ENCODE measurements at regions not wholly inside any gene's neighbourhood (a gene's known extent, or its start where the extent isn't known, plus 50 kb on each side); places are given as distances from the start of the nearest gene placed in this dataset.

DNA sequence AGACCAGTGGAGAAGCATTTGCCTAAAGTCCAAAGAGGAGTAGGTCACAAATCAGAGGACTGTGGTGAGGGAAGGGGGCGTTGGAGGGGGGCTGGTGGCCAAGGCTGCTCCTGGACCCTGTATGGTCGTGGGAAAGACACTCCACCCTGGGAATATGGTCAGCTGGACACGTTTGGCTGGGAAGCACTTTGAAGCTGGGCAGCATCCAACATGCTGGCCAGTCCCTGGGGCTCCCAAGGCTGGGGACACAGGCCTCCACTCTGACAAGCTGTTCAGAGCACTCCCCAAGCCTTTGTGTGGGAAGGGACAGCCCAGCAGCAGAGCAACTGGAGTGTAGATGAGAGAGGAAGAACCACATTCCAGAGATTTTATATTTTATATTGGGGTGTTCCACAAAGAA, 203.2 kb downstream of the ANKRD60 start:
- Histone ChIP-seq H3K79me2 (replicated peaks; ENCODE audit: insufficient read depth) (no peaks in the 10 kb centered on the region), H3K27me3 (ENCODE audit: insufficient read depth) (no peaks in the 10 kb centered on the region), H3K27ac (ENCODE audit: low read depth) (no peak overlapping the region), H3K4me3 (no peak overlapping the region), H3K4me2 (no peak overlapping the region), H3K9me2 (ENCODE audit: insufficient read depth) (no peaks in the 10 kb centered on the region), H3K36me3 (ENCODE audit: insufficient read depth) (no peaks in the 10 kb centered on the region), H4K20me1 (replicated peaks; ENCODE audit: insufficient read depth) (0 out of 2 replicates have a peak, but pooled peaks cover 4% of the 10 kb centered on the region), H3F3A (replicated peaks; ENCODE audit: low read depth) (no peaks in the 10 kb centered on the region), H3K4me1 (ENCODE audit: insufficient read depth) (no peaks in the 10 kb centered on the region), H2AFZ (no peak overlapping the region)
- ATAC-seq (no peak), DNase-seq (ENCODE audit: low spot score) (no peak)
- no peaks in the 10 kb centered on the region for H3K36me3 Mint-ChIP-seq (ENCODE audit: low read depth)
- TF ChIP-seq JUNB (IDR thresholded peaks at IDR 0.05; ENCODE audit: unreplicated experiment): no peak
- TF ChIP-seq POLR2AphosphoS5 (IDR thresholded peaks at IDR 0.05; ENCODE audit: low read depth): no peak
- TF ChIP-seq NANOG (IDR thresholded peaks at IDR 0.05; ENCODE audit: borderline replicate concordance): no peak
- TF ChIP-seq CREB1 (CRISPR knock-in tag; IDR thresholded peaks at IDR 0.05; ENCODE audit: low read depth): no peak
- TF ChIP-seq, protein P1, sequence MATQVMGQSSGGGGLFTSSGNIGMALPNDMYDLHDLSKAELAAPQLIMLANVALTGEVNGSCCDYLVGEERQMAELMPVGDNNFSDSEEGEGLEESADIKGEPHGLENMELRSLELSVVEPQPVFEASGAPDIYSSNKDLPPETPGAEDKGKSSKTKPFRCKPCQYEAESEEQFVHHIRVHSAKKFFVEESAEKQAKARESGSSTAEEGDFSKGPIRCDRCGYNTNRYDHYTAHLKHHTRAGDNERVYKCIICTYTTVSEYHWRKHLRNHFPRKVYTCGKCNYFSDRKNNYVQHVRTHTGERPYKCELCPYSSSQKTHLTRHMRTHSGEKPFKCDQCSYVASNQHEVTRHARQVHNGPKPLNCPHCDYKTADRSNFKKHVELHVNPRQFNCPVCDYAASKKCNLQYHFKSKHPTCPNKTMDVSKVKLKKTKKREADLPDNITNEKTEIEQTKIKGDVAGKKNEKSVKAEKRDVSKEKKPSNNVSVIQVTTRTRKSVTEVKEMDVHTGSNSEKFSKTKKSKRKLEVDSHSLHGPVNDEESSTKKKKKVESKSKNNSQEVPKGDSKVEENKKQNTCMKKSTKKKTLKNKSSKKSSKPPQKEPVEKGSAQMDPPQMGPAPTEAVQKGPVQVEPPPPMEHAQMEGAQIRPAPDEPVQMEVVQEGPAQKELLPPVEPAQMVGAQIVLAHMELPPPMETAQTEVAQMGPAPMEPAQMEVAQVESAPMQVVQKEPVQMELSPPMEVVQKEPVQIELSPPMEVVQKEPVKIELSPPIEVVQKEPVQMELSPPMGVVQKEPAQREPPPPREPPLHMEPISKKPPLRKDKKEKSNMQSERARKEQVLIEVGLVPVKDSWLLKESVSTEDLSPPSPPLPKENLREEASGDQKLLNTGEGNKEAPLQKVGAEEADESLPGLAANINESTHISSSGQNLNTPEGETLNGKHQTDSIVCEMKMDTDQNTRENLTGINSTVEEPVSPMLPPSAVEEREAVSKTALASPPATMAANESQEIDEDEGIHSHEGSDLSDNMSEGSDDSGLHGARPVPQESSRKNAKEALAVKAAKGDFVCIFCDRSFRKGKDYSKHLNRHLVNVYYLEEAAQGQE (IDR thresholded peaks at IDR 0.05; ENCODE audit: unreplicated experiment): no peak
- TF ChIP-seq, protein P2, sequence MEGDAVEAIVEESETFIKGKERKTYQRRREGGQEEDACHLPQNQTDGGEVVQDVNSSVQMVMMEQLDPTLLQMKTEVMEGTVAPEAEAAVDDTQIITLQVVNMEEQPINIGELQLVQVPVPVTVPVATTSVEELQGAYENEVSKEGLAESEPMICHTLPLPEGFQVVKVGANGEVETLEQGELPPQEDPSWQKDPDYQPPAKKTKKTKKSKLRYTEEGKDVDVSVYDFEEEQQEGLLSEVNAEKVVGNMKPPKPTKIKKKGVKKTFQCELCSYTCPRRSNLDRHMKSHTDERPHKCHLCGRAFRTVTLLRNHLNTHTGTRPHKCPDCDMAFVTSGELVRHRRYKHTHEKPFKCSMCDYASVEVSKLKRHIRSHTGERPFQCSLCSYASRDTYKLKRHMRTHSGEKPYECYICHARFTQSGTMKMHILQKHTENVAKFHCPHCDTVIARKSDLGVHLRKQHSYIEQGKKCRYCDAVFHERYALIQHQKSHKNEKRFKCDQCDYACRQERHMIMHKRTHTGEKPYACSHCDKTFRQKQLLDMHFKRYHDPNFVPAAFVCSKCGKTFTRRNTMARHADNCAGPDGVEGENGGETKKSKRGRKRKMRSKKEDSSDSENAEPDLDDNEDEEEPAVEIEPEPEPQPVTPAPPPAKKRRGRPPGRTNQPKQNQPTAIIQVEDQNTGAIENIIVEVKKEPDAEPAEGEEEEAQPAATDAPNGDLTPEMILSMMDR (conservative IDR thresholded peaks at IDR 0.05; ENCODE audit: low read depth in 2 of 2): no peak
- TF ChIP-seq, protein P3, sequence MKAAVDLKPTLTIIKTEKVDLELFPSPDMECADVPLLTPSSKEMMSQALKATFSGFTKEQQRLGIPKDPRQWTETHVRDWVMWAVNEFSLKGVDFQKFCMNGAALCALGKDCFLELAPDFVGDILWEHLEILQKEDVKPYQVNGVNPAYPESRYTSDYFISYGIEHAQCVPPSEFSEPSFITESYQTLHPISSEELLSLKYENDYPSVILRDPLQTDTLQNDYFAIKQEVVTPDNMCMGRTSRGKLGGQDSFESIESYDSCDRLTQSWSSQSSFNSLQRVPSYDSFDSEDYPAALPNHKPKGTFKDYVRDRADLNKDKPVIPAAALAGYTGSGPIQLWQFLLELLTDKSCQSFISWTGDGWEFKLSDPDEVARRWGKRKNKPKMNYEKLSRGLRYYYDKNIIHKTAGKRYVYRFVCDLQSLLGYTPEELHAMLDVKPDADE (IDR thresholded peaks at IDR 0.05): no peak
- no peak for TF ChIP-seq STAT1 (IDR thresholded peaks at IDR 0.05; ENCODE audit: unreplicated experiment)
- no peak for TF ChIP-seq ZNF114 (CRISPR knock-in tag; IDR thresholded peaks at IDR 0.05)
- TF ChIP-seq, protein P4, sequence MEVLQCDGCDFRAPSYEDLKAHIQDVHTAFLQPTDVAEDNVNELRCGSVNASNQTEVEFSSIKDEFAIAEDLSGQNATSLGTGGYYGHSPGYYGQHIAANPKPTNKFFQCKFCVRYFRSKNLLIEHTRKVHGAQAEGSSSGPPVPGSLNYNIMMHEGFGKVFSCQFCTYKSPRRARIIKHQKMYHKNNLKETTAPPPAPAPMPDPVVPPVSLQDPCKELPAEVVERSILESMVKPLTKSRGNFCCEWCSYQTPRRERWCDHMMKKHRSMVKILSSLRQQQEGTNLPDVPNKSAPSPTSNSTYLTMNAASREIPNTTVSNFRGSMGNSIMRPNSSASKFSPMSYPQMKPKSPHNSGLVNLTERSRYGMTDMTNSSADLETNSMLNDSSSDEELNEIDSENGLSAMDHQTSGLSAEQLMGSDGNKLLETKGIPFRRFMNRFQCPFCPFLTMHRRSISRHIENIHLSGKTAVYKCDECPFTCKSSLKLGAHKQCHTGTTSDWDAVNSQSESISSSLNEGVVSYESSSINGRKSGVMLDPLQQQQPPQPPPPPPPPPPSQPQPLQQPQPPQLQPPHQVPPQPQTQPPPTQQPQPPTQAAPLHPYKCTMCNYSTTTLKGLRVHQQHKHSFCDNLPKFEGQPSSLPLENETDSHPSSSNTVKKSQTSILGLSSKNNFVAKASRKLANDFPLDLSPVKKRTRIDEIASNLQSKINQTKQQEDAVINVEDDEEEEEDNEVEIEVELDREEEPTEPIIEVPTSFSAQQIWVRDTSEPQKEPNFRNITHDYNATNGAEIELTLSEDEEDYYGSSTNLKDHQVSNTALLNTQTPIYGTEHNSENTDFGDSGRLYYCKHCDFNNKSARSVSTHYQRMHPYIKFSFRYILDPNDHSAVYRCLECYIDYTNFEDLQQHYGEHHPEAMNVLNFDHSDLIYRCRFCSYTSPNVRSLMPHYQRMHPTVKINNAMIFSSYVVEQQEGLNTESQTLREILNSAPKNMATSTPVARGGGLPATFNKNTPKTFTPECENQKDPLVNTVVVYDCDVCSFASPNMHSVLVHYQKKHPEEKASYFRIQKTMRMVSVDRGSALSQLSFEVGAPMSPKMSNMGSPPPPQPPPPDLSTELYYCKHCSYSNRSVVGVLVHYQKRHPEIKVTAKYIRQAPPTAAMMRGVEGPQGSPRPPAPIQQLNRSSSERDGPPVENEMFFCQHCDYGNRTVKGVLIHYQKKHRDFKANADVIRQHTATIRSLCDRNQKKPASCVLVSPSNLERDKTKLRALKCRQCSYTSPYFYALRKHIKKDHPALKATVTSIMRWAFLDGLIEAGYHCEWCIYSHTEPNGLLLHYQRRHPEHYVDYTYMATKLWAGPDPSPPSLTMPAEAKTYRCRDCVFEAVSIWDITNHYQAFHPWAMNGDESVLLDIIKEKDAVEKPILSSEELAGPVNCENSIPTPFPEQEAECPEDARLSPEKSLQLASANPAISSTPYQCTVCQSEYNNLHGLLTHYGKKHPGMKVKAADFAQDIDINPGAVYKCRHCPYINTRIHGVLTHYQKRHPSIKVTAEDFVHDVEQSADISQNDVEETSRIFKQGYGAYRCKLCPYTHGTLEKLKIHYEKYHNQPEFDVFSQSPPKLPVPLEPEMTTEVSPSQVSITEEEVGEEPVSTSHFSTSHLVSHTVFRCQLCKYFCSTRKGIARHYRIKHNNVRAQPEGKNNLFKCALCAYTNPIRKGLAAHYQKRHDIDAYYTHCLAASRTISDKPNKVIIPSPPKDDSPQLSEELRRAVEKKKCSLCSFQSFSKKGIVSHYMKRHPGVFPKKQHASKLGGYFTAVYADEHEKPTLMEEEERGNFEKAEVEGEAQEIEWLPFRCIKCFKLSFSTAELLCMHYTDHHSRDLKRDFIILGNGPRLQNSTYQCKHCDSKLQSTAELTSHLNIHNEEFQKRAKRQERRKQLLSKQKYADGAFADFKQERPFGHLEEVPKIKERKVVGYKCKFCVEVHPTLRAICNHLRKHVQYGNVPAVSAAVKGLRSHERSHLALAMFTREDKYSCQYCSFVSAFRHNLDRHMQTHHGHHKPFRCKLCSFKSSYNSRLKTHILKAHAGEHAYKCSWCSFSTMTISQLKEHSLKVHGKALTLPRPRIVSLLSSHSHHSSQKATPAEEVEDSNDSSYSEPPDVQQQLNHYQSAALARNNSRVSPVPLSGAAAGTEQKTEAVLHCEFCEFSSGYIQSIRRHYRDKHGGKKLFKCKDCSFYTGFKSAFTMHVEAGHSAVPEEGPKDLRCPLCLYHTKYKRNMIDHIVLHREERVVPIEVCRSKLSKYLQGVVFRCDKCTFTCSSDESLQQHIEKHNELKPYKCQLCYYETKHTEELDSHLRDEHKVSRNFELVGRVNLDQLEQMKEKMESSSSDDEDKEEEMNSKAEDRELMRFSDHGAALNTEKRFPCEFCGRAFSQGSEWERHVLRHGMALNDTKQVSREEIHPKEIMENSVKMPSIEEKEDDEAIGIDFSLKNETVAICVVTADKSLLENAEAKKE (CRISPR knock-in tag; IDR thresholded peaks at IDR 0.05): no peak
- no peak for TF ChIP-seq EZH2 (IDR thresholded peaks at IDR 0.05; ENCODE audit: low read depth, unreplicated experiment)
- TF ChIP-seq EZH2phosphoT487 (IDR thresholded peaks at IDR 0.05; ENCODE audit: unreplicated experiment): no peak
- no peak for TF ChIP-seq ZNF331 (CRISPR knock-in tag; IDR thresholded peaks at IDR 0.05; ENCODE audit: low read depth)
- H3K27ac Mint-ChIP-seq: no peak overlapping the region
- H3K4me3 Mint-ChIP-seq: no peak overlapping the region
- no peaks in the 10 kb centered on the region for H3K4me1 Mint-ChIP-seq
- peaks cover 8% of the 10 kb centered on the region for H3K27me3 Mint-ChIP-seq (ENCODE audit: insufficient read depth, low read depth, poor library complexity)
- no peaks in the 10 kb centered on the region for H3K9me3 Mint-ChIP-seq
